T-cell (primary cell): ENCODE measurements at regions not wholly inside any gene's neighbourhood (a gene's known extent, or its start where the extent isn't known, plus 50 kb on each side); places are given as distances from the start of the nearest gene placed in this dataset.

Experiments
- ATAC-seq, 4 experiments: fragments of 200-7000 bp in 3 of 4; fragments of 150-1000 bp in 1 of 4; cut with Tn5 transposase; replicated peaks in 1 of 4; 1 replicate in 3 of 4; 2 replicates in 1 of 4; pipeline ENCODE4 v1.10.0; 2021; ENCODE audit warnings: moderate library complexity in 3 of 4, mild to moderate bottlenecking in 2 of 4, moderate number of reproducible peaks in 1 of 4
- CTCF ChIA-PET, 2 donors: fragments of 300-600 bp; sonication (Branson Sonifier 250); formaldehyde crosslinking; loops; one replicate each; lab custom pipeline; 2022; ENCODE audit warnings: antibody characterized with exemption in 2 of 2; lab: Charles Lee
- POLR2A ChIA-PET, 2 donors: fragments of 300-600 bp; sonication (Branson Sonifier 250); formaldehyde crosslinking; loops; one replicate each; lab custom pipeline; 2022; ENCODE audit warnings: antibody characterized with exemption in 2 of 2; lab: Charles Lee
- DNase-seq, 35 experiments: peaks; one replicate each; pipeline versions ENCODE4 v3.0.0 to v3.0.0-alpha.2; 2013 to 2023
- H3K27ac ChIP-seq: one replicate; pipeline ENCODE4 v1.5.1; 2013; ENCODE audit warnings: low read length
- H3K27me3 ChIP-seq, 2 experiments: replicated peaks in 1 of 2; 1 replicate in 1 of 2; 2 replicates in 1 of 2; pipeline versions ENCODE4 v1.6.1 to v1.7.0; 2013; ENCODE audit warnings: low read length in 1 of 2, mixed read lengths in 1 of 2; ENCODE audit not compliant: control insufficient read depth in 2 of 2, insufficient read depth in 2 of 2; ENCODE audit errors: extremely low read depth in 1 of 2
- H3K36me3 ChIP-seq, 2 donors: 1 replicate in 1 of 2; 2 replicates in 1 of 2; pipeline versions ENCODE4 v1.6.1 to v1.7.0; 2013; ENCODE audit warnings: low read length in 1 of 2; ENCODE audit not compliant: control insufficient read depth in 2 of 2, insufficient read depth in 1 of 2; ENCODE audit errors: extremely low read depth in 1 of 2
- H3K4me1 ChIP-seq, 2 experiments: 1 replicate in 1 of 2; 2 replicates in 1 of 2; pipeline versions ENCODE4 v1.6.1 to v1.7.0; 2013; ENCODE audit warnings: low read length in 2 of 2, mixed read lengths in 1 of 2; ENCODE audit not compliant: insufficient read depth in 2 of 2, control insufficient read depth in 1 of 2; ENCODE audit errors: extremely low read depth in 1 of 2
- H3K4me3 ChIP-seq, 2 donors: 1 replicate in 1 of 2; 2 replicates in 1 of 2; pipeline versions ENCODE4 v1.5.1 to v1.7.0; 2013; ENCODE audit warnings: mild to moderate bottlenecking in 2 of 2, low read length in 1 of 2, moderate library complexity in 1 of 2; ENCODE audit not compliant: control insufficient read depth in 1 of 2; ENCODE audit errors: extremely low read depth in 1 of 2
- H3K9me3 ChIP-seq: 2 replicates; pipeline ENCODE4 v1.7.0; 2013
- H3K27ac Mint-ChIP-seq, 2 donors: one replicate each; pipeline ENCODE4 v1.8.0; 2020 to 2021; ENCODE audit warnings: mild to moderate bottlenecking in 2 of 2, mixed read lengths in 2 of 2
- H3K27me3 Mint-ChIP-seq, 2 donors: one replicate each; pipeline ENCODE4 v1.8.0; 2021 to 2022; ENCODE audit warnings: mixed read lengths in 2 of 2
- H3K36me3 Mint-ChIP-seq: one replicate; pipeline ENCODE4 v1.8.0; 2021; ENCODE audit warnings: mixed read lengths
- H3K4me1 Mint-ChIP-seq, 3 donors: one replicate each; pipeline ENCODE4 v1.8.0; 2020 to 2022; ENCODE audit warnings: mixed read lengths in 3 of 3, mild to moderate bottlenecking in 1 of 3
- H3K4me3 Mint-ChIP-seq, 3 donors: one replicate each; pipeline ENCODE4 v1.8.0; 2020 to 2022; ENCODE audit warnings: mild to moderate bottlenecking in 3 of 3, mixed read lengths in 3 of 3, moderate library complexity in 3 of 3
- H3K9me3 Mint-ChIP-seq, 3 donors: one replicate each; pipeline ENCODE4 v1.8.0; 2020 to 2022; ENCODE audit warnings: mixed read lengths in 3 of 3
- WGBS: methylation state at CpG from one replicate; pipeline ENCODE4 v1.1.5; 2013; ENCODE audit warnings: missing lambda C conversion rate; ENCODE audit not compliant: insufficient coverage; 5-methylcytosine and 5-hydroxymethylcytosine counted together

GRCh38 chr6:92132957-92133356 lies 1286.4 kb downstream of the EPHA7 start:
- POLR2A ChIA-PET: no interaction called here
- H3K27ac Mint-ChIP-seq: no peak overlapping the region
- CTCF ChIA-PET: no interaction called here
- ATAC-seq: no peak
- Histone ChIP-seq H3K4me3 (no peak overlapping the region), H3K4me1 (no peaks in the 10 kb centered on the region), H3K9me3 (no peaks in the 10 kb centered on the region), H3K27ac (no peak overlapping the region), H3K27me3 (no peaks in the 10 kb centered on the region), H3K36me3 (no peaks in the 10 kb centered on the region)
- DNase-seq: no peak
- H3K36me3 Mint-ChIP-seq: no peaks in the 10 kb centered on the region
- H3K9me3 Mint-ChIP-seq: peaks cover 7 to 13% (median 13%) of the 10 kb centered on the region in 3 donors
- no CpG with 5 or more reads among the region's 2 CpGs for WGBS
- no peaks in the 10 kb centered on the region for H3K27me3 Mint-ChIP-seq
- no peaks in the 10 kb centered on the region for H3K4me1 Mint-ChIP-seq
- no peak overlapping the region for H3K4me3 Mint-ChIP-seq

DNA sequence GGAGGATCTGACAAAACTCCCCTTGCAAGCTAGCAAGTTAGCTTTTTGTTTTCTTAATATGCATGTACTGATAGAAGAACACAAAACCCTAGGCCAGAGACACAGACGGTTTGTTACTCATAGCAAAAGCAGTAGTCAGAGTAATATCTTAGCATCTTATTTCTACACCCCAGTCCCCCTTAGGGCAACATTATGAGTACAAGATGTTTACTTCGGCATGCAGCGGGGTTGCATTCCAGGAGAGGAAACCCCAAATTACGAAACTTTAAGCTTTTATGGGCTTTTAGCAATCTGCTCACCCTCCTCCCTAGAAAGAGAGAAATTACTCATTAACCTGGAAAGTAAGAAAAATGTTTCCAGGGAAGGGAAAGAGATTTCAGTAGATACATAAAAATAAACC lies 1286.9 kb downstream of the EPHA7 start:
- Mint-ChIP-seq H3K4me3 (no peak overlapping the region), H3K27me3 (no peaks in the 10 kb centered on the region), H3K4me1 (no peaks in the 10 kb centered on the region), H3K36me3 (no peaks in the 10 kb centered on the region), H3K27ac (no peak overlapping the region), H3K9me3 (peaks cover 7 to 13% (median 13%) of the 10 kb centered on the region in 3 donors)
- H3K27me3 ChIP-seq: no peaks in the 10 kb centered on the region
- POLR2A ChIA-PET: no interaction called here
- H3K27ac ChIP-seq: no peak overlapping the region
- no CpG with 5 or more reads among the region's 4 CpGs for WGBS
- H3K4me1 ChIP-seq: no peaks in the 10 kb centered on the region
- ATAC-seq (no peak), DNase-seq (no peak)
- no peaks in the 10 kb centered on the region for H3K9me3 ChIP-seq
- CTCF ChIA-PET: no interaction called here
- no peaks in the 10 kb centered on the region for H3K36me3 ChIP-seq
- no peak overlapping the region for H3K4me3 ChIP-seq

- DNase-seq: no peak
- Histone ChIP-seq H3K36me3 (no peaks in the 10 kb centered on the region), H3K4me3 (no peak overlapping the region), H3K27me3 (no peaks in the 10 kb centered on the region), H3K4me1 (no peaks in the 10 kb centered on the region), H3K9me3 (no peaks in the 10 kb centered on the region), H3K27ac (no peak overlapping the region)
- ATAC-seq: no peak
- POLR2A ChIA-PET: no interaction called here
- CTCF ChIA-PET: no interaction called here
- Mint-ChIP-seq H3K27ac (no peak overlapping the region), H3K9me3 (peaks cover 7 to 23% (median 16%) of the 10 kb centered on the region in 3 donors), H3K4me1 (no peaks in the 10 kb centered on the region), H3K36me3 (no peaks in the 10 kb centered on the region), H3K4me3 (no peak overlapping the region), H3K27me3 (no peaks in the 10 kb centered on the region)
- no CpG with 5 or more reads among the region's 2 CpGs for WGBS
These were observed 1288.4 kb downstream of the EPHA7 start for GRCh38 chr6:92130944-92131343.

DNA sequence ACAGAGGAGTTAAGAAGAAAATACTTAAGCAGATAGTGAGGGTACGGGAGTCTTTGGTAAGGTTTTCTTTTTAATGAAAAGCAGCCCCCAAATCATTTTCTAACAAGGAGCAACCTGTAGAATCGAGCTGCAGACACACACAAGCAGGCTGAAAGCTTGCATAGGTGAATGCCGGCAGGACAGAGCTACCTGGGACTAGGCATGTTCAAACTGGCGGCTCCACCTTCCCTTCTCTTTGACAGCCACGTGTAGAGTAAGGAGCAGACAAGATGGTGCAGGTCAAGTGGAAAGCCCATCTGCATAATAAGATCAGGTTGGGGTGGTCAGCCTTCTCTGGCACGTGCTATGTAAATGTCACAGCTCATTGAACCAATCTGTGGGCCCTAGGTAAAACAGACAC lies 1292.4 kb downstream of the EPHA7 start:
- peaks cover 5 to 17% (median 10%) of the 10 kb centered on the region in 3 donors for H3K9me3 Mint-ChIP-seq
- POLR2A ChIA-PET: interaction anchor here in 1 of 2 donors (0.6 kb wide), 1 partner anchor 21 kb away, joined by 3 read pairs; no protein-coding TSS in a partner anchor

DNA sequence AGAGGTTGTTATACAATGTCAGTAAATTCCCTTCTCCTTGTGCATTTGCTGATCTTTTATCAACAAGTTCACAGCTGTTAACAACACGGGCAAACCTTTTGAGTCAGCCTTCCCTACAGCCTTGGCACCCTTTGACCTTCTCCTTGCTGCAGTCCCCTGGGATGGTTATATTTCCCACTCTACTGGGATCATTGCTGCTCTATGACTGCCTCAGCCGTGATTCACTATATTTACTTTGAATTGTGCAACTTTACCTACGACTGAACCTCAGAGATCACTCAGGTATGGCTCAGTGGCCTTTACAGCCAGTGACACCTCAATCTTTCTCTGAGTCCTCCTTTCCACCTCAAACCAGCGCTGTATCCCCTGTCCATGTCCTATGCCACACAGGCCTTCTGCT lies 1293.3 kb downstream of the EPHA7 start:
- Histone ChIP-seq H3K27me3 (no peaks in the 10 kb centered on the region), H3K4me1 (no peaks in the 10 kb centered on the region), H3K27ac (no peak overlapping the region), H3K4me3 (no peak overlapping the region), H3K36me3 (no peaks in the 10 kb centered on the region), H3K9me3 (no peaks in the 10 kb centered on the region)
- Mint-ChIP-seq H3K9me3 (peaks cover 2 to 17% (median 9%) of the 10 kb centered on the region in 3 donors), H3K4me3 (no peak overlapping the region), H3K36me3 (no peaks in the 10 kb centered on the region), H3K27me3 (no peaks in the 10 kb centered on the region), H3K27ac (no peak overlapping the region), H3K4me1 (no peaks in the 10 kb centered on the region)
- 61% methylated on average over 4 of the region's 4 CpGs for WGBS
- no peak for DNase-seq
- ChIA-PET POLR2A (no interaction called here), CTCF (no interaction called here)
- ATAC-seq: no peak

More for the DNA sequence above, 1292.4 kb downstream of the EPHA7 start:
- no peak for DNase-seq
- Mint-ChIP-seq H3K27me3 (no peaks in the 10 kb centered on the region), H3K27ac (no peak overlapping the region), H3K36me3 (no peaks in the 10 kb centered on the region), H3K4me1 (no peaks in the 10 kb centered on the region), H3K4me3 (no peak overlapping the region)
- no peaks in the 10 kb centered on the region for H3K9me3 ChIP-seq
- H3K4me1 ChIP-seq: no peaks in the 10 kb centered on the region
- 100% methylated on average over 1 of the region's 6 CpGs for WGBS
- CTCF ChIA-PET: no interaction called here
- no peak overlapping the region for H3K27ac ChIP-seq
- no peaks in the 10 kb centered on the region for H3K27me3 ChIP-seq
- no peaks in the 10 kb centered on the region for H3K36me3 ChIP-seq
- no peak for ATAC-seq
- H3K4me3 ChIP-seq: no peak overlapping the region

DNA sequence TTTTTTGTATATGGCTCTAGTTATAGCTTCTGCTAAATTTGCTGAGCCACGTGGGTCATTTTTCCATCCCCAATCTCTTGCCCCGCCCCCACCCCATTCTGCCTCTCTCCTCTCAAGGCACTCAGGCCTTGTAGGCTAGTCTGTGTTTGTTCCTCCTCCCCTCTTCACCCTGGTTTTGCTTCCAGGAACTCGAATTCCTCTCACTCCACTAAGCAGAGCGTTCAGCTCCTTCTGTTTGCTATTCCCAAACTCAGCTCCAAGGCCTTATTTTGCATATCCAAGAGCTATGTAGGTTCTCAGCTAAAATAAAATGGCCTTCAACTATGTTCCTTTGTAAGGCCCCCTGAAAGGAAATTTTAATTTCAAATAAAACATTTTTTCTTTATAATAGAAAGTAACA lies 1293.7 kb downstream of the EPHA7 start:
- H3K27me3 Mint-ChIP-seq: no peaks in the 10 kb centered on the region
- Histone ChIP-seq H3K4me1 (no peaks in the 10 kb centered on the region), H3K9me3 (no peaks in the 10 kb centered on the region), H3K27me3 (no peaks in the 10 kb centered on the region), H3K27ac (no peak overlapping the region), H3K4me3 (no peak overlapping the region), H3K36me3 (no peaks in the 10 kb centered on the region)
- H3K4me1 Mint-ChIP-seq: no peaks in the 10 kb centered on the region
- CTCF ChIA-PET: no interaction called here
- no peaks in the 10 kb centered on the region for H3K36me3 Mint-ChIP-seq
- 60% methylated on average over 4 of the region's 4 CpGs for WGBS
- no peak for ATAC-seq
- no peak for DNase-seq
- H3K4me3 Mint-ChIP-seq: no peak overlapping the region
- no peak overlapping the region for H3K27ac Mint-ChIP-seq
- peaks cover 2 to 17% (median 9%) of the 10 kb centered on the region in 3 donors for H3K9me3 Mint-ChIP-seq
- POLR2A ChIA-PET: no interaction called here

- Mint-ChIP-seq H3K27ac (no peak overlapping the region), H3K4me1 (no peaks in the 10 kb centered on the region), H3K9me3 (peaks cover 2 to 17% (median 9%) of the 10 kb centered on the region in 3 donors), H3K4me3 (no peak overlapping the region), H3K27me3 (no peaks in the 10 kb centered on the region), H3K36me3 (no peaks in the 10 kb centered on the region)
- no peak for ATAC-seq
- CTCF ChIA-PET: no interaction called here
- POLR2A ChIA-PET: no interaction called here
- no peaks in the 10 kb centered on the region for H3K36me3 ChIP-seq
- no peak overlapping the region for H3K4me3 ChIP-seq
- H3K27ac ChIP-seq: no peak overlapping the region
- H3K27me3 ChIP-seq: no peaks in the 10 kb centered on the region
- no peaks in the 10 kb centered on the region for H3K9me3 ChIP-seq
- no peak for DNase-seq
- WGBS: 63% methylated on average over 3 of the region's 7 CpGs
- no peaks in the 10 kb centered on the region for H3K4me1 ChIP-seq
These were observed 1295.1 kb downstream of the EPHA7 start for GRCh38 chr6:92124200-92124651.
